Fibroblast of lung (primary cell): ENCODE measurements at regions not wholly inside any gene's neighbourhood (a gene's known extent, or its start where the extent isn't known, plus 50 kb on each side); places are given as distances from the start of the nearest gene placed in this dataset.
"Not testable (repeated sequence)": the region's sequence is repeated elsewhere in the genome, so short reads cannot be mapped to it uniquely, and the experiment has no call there.

Source experiments
- DNase-seq, 2 donors: peaks; one replicate each; pipeline versions ENCODE4 v3.0.0 to v3.0.0-alpha.2; 2010; ENCODE audit warnings: low read depth in 2 of 2
- H2AFZ ChIP-seq: 2 replicates; pipeline ENCODE4 v1.5.1; 2012; ENCODE audit warnings: low read length, control low read depth, inconsistent platforms
- H3K27ac ChIP-seq: 2 replicates; pipeline ENCODE4 v1.5.1; 2011; ENCODE audit warnings: low read length, control low read depth; ENCODE audit not compliant: insufficient read depth
- H3K27me3 ChIP-seq: 2 replicates; pipeline ENCODE4 v1.5.1; 2011; ENCODE audit warnings: mild to moderate bottlenecking, low read length; ENCODE audit not compliant: control insufficient read depth, insufficient read depth
- H3K36me3 ChIP-seq: 2 replicates; pipeline ENCODE4 v1.5.1; 2011; ENCODE audit warnings: low read length; ENCODE audit not compliant: control insufficient read depth, insufficient read depth
- H3K4me1 ChIP-seq: 2 replicates; pipeline ENCODE4 v1.5.1; 2011; ENCODE audit warnings: low read length; ENCODE audit not compliant: control insufficient read depth, insufficient read depth; ENCODE audit errors: extremely low read depth
- H3K4me2 ChIP-seq: 2 replicates; pipeline ENCODE4 v1.5.1; 2011; ENCODE audit warnings: low read length, control low read depth; ENCODE audit not compliant: insufficient read depth; ENCODE audit errors: extremely low read depth
- H3K4me3 ChIP-seq, 4 experiments: fragments of 200-600 bp in 1 of 4; sonication (generic) in 1 of 4; replicated peaks in 1 of 4; 2 replicates each; pipeline ENCODE4 v1.5.1; 2011 to 2016; ENCODE audit warnings: low read length in 4 of 4, low read depth in 3 of 4, mild to moderate bottlenecking in 3 of 4, control low read depth in 2 of 4, inconsistent platforms in 1 of 4, mixed read lengths in 1 of 4; ENCODE audit not compliant: insufficient read depth in 1 of 4; ENCODE audit errors: control extremely low read depth in 1 of 4
- H3K79me2 ChIP-seq: 2 replicates; pipeline ENCODE4 v1.5.1; 2012; ENCODE audit warnings: mild to moderate bottlenecking, low read length, inconsistent platforms; ENCODE audit not compliant: control insufficient read depth, insufficient read depth
- H3K9ac ChIP-seq: 2 replicates; pipeline ENCODE4 v1.5.1; 2011; ENCODE audit warnings: mild to moderate bottlenecking, low read length, control low read depth; ENCODE audit not compliant: insufficient read depth
- H3K9me3 ChIP-seq: 2 replicates; pipeline ENCODE4 v1.5.1; 2012; ENCODE audit warnings: low read depth, low read length; ENCODE audit not compliant: control insufficient read depth, insufficient read depth
- H4K20me1 ChIP-seq: 2 replicates; pipeline ENCODE4 v1.5.1; 2011; ENCODE audit warnings: low read length; ENCODE audit not compliant: control insufficient read depth, insufficient read depth; ENCODE audit errors: extremely low read depth
- CTCF ChIP-seq, 2 donors: IDR thresholded peaks in 1 of 2; conservative IDR thresholded peaks in 1 of 2; 1 replicate in 1 of 2; 2 replicates in 1 of 2; pipeline ENCODE4 v1.5.1; 2011 to 2012; ENCODE audit warnings: low read length in 2 of 2, control low read depth in 1 of 2, inconsistent platforms in 1 of 2, low read depth in 1 of 2, mild to moderate bottlenecking in 1 of 2
- EZH2 ChIP-seq: IDR thresholded peaks from 2 replicates; pipeline ENCODE4 v1.5.1; 2012; ENCODE audit warnings: low read length, control low read depth, mild to moderate bottlenecking; ENCODE audit errors: missing control alignments

- H3K27ac ChIP-seq, result no peak overlapping the region
- DNase-seq, result peak in 1 of 2 donors; percentile 64
- no peak for TF ChIP-seq CTCF (conservative IDR thresholded peaks at IDR 0.05 in 1 of 2, IDR thresholded peaks at IDR 0.05 in 1 of 2; ENCODE audit: low read depth in 1 of 2, low read length in 2 of 2)
- no peak for TF ChIP-seq EZH2
These were observed 1470.1 kb upstream of the GOT2 start for GRCh38 chr16:60204181-60204580.

GRCh38 chr16:60203525-60204124 lies 1469.5 kb upstream of the GOT2 start:
- no peaks in the 10 kb centered on the region for H3K4me1 ChIP-seq
- H3K9ac ChIP-seq, result no peak overlapping the region
- no peak overlapping the region for H3K4me2 ChIP-seq
- DNase-seq, result peak; percentile 26 to 35
- no peaks in the 10 kb centered on the region for H3K9me3 ChIP-seq
- no peaks in the 10 kb centered on the region for H3K27me3 ChIP-seq
- H3K79me2 ChIP-seq, result no peaks in the 10 kb centered on the region
- H4K20me1 ChIP-seq, result no peaks in the 10 kb centered on the region
- no peak overlapping the region for H2AFZ ChIP-seq
- TF ChIP-seq EZH2, result no peak
- peak; percentile 33 to 43 for TF ChIP-seq CTCF (conservative IDR thresholded peaks at IDR 0.05 in 1 of 2, IDR thresholded peaks at IDR 0.05 in 1 of 2; ENCODE audit: low read depth in 1 of 2, low read length in 2 of 2)
- no peak overlapping the region for H3K27ac ChIP-seq
- no peaks in the 10 kb centered on the region for H3K36me3 ChIP-seq
- no peak overlapping the region for H3K4me3 ChIP-seq

More at GRCh38 chr16:60204181-60204580, 1470.1 kb upstream of the GOT2 start:
- no peaks in the 10 kb centered on the region for H3K4me1 ChIP-seq
- H3K4me2 ChIP-seq, result no peak overlapping the region
- H3K79me2 ChIP-seq, result no peaks in the 10 kb centered on the region
- no peak overlapping the region for H3K4me3 ChIP-seq
- no peaks in the 10 kb centered on the region for H3K27me3 ChIP-seq
- no peaks in the 10 kb centered on the region for H3K36me3 ChIP-seq
- no peaks in the 10 kb centered on the region for H3K9me3 ChIP-seq
- no peaks in the 10 kb centered on the region for H4K20me1 ChIP-seq
- no peak overlapping the region for H2AFZ ChIP-seq
- H3K9ac ChIP-seq, result no peak overlapping the region

GRCh38 chr16:60200729-60201128 lies 1466.6 kb upstream of the GOT2 start:
- not testable (repeated sequence) for H3K27ac ChIP-seq, H4K20me1 ChIP-seq, H3K4me3 ChIP-seq, H3K4me2 ChIP-seq, H3K27me3 ChIP-seq, H2AFZ ChIP-seq, H3K9me3 ChIP-seq, H3K79me2 ChIP-seq, H3K36me3 ChIP-seq, H3K9ac ChIP-seq, DNase-seq, H3K4me1 ChIP-seq
